HG03439 (cell line): ENCODE measurements at regions not wholly inside any gene's neighbourhood (a gene's known extent, or its start where the extent isn't known, plus 50 kb on each side); places are given as distances from the start of the nearest gene placed in this dataset.
"Not testable (repeated sequence)": the region's sequence is repeated elsewhere in the genome, so short reads cannot be mapped to it uniquely, and the experiment has no call there.

ENCODE experiments used
- ATAC-seq: cut with Tn5 transposase; IDR thresholded peaks from one replicate; pipeline ENCODE4 v1.9.1; 2021; ENCODE audit warnings: mild to moderate bottlenecking, moderate library complexity; ENCODE audit not compliant: unreplicated experiment

DNA sequence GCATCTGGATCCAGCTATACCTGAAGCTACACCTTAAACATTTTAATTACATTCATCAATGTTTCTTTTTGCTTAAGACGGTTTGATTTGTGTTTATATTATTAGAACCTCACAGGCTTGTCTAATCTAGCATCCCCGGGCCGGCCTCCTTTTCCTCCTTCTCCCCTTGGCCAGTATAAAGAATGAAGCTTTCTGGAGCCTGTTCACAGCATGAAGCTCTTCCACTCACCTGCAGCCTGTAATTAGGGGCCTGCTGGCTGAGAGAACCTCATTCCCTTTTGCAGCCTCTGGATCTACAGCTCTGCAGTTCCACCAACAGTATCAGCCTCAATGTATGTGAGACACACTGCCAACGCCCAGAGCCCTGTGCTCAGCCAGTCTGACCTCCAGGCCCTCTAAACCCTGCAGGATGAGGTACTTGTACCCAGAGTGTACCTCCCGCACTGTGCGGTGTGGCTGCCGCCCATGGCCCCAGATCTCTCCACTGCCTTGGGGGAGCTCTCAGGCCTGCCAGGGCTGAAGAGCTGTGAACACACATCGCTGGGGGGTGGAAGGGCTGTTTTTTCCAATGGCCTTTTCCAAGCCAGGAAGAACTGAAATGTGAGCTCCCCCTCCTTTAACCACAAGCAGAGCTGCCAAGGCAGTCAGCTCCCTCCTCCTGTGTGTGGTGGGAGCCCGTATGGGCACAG lies 114.7 kb upstream of the ALDH1A3 start:
- ATAC-seq: no peak

DNA sequence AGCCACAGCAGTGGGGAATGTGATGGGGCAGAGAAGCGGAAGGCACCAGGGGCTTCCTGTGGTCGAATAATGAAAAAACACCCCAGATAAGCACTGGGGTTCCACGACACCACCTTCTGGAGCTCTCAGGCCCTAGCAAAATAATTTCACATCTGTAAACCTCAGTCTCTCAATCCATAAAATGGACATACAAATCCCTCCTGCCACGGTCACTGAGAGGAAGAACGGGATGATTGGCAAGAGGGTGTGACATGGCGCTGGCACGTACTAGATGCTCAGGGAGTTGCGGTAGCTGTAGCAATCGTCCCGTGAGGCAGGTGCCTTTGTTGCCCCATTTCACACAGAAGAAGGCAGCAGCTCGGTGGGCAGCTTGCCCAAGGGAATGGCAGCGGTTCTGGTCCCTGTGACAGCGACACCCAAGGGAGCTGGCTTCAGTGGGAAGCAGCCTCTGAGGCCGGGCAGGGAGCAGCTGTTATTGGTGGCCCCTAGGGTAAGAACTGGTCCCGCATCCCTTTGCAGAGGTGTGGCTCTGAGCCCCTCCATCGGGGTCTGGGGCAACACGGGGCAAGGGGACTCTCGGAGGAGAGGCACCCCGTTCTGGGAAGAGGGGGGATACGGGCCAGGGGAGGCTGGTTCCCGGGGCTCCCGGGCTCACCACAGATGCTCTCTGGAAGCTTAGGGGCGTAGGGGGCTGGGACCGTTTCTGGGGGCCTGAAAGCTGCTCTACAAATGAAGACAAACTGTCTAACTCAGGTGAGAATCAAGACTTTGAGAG lies 114.0 kb upstream of the ALDH1A3 start:
- no peak for ATAC-seq

GRCh38 chr15:100766243-100767000 lies 113.2 kb upstream of the ALDH1A3 start:
- no peak for ATAC-seq

DNA sequence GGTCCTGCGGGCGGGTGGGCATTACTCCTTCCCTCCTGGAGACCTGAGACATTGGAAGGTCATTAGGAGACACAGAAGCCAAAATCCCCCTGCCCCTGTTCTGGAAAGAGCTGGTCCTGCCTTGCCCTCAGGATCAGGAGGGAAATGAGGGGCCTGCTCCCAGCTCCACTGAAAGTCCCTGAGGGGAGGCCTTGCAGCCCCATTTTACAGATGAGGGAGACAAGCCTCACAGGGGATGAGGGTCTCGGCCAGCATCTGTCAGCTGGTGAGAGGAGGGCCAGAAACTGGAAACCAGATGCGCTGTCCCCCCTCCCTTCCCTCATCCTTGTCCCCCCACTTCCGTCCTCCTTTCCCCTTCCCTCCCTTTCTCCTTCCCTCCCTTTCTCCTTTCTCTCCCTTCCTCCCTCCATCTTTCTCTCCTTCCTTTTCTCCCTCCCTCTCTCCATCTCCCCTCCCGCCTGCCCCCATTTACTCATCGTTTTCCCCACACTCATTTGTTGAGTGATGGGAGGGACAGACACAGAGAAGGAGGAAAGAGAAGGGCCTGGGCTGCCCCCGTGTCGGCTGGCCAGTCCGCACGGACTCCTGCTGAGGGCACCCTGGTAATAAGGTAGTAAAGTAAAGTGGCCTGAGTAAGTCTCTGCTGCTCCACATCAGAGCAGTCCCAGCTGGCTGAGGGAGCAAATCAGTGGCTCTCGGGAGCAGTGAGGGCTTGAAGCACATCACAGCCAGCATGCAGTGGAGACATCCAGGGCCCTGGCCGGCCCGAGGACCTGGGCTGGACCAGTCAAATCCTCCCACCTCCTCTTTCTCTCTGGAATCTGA lies 112.4 kb upstream of the ALDH1A3 start:
- no peak for ATAC-seq

DNA sequence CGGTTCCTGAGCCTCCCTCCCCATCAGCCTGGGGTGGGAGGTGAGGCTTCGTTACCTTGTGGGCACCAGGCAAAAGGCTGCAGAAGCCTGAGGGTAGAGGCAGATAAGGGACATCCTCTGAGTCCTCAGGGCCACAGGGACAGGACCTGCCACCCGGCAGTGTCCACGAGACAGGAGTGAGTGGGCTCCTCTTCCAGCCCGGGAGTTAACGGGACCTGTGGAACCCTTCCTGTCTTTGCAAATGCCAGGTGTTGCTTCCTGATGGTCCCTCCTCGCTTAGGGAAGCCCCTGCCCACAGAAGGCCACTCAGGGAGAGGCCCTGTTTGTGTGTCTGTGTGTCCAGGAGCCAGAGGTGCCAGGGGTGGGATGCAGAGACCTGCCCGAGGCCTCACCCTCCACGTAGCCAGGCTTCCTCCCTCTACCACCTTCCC lies 111.1 kb upstream of the ALDH1A3 start:
- no peak for ATAC-seq

DNA sequence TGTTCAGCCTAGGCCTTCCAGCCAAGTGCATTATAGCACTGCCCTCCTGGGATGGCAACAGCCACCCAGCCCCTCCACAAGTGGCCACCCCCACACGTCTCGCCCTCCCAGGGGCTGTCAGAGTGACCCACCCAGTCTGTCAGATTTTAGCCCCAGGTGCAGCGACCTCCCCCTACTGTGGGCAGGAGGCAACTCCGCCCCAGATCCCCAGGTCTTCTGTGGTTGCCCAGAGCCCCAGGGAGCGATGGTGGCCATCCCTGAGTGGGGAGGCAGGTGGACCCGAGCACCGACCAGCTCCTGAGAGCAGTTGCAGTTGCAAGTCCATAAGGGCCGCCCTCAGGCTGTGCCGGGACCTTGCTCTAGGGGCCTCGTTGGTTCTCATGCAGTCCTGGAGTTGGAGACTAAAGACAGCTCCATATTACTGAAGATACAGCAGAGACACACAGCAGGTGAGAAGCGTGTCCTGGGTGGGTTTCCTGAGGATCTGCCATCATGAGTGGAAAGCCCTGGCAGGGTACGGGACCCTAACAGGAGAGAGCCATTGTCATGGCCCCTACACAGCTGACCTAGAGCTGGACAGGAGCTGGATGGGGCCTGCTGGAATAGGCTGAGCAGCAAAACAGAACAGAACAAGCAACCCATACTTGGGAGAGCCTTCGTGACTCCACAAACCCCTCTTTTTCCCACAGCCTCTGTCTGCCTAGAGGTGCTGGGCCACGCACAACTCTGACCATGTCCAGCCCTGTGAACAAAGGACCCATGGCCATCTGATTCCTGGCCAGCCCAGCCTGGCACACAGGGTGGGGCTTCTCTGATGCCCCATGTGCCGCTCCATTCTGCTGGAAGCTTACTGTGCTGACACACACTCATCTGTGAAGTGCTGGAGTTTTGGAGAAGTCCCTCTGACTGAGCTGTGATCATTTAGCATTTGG lies 110.3 kb upstream of the ALDH1A3 start:
- no peak for ATAC-seq

DNA sequence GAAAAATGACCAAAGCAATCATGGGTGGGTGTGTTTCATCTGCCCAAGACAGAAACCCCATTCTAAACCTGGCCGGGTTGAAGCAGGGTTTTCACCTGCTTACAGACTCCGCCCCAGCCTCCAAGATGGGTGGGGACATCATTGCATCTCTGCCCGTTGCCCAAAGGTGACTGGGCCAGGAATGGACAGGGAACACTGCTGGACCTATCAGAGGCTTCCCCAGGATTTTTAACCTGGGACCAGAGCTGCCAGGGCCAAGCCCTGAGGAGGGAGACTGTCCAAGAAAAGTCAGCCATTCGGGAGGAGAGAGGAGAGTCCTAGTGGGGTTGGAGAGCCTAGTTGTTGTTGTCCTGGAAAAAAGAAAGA lies 109.7 kb upstream of the ALDH1A3 start:
- no peak for ATAC-seq

GRCh38 chr15:100770661-100771584 lies 108.7 kb upstream of the ALDH1A3 start:
- no peak for ATAC-seq

DNA sequence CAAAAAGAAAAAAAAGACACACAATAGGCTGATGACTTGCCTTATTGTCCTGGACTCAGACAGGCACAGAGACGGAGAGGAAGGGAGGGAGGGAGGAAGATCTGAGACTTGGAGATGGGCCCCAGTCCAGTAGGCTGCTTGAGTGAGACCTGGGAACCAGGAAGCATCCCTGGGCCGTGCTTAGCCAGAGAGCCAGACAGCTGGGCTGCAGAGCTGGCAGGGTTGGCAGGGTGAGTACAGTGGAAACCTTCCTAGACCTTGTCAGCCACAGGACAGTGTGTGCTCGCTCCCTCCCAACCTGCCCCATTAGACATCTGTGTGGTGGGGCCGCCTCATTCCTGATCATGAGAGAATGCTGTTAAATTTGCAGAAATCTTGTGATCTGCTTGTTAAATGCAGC lies 107.9 kb upstream of the ALDH1A3 start:
- no peak for ATAC-seq

- no peak for ATAC-seq
Measured at GRCh38 chr15:100772478-100772877, 107.2 kb upstream of the ALDH1A3 start.

GRCh38 chr15:100772892-100773520 lies 106.6 kb upstream of the ALDH1A3 start:
- no peak for ATAC-seq

DNA sequence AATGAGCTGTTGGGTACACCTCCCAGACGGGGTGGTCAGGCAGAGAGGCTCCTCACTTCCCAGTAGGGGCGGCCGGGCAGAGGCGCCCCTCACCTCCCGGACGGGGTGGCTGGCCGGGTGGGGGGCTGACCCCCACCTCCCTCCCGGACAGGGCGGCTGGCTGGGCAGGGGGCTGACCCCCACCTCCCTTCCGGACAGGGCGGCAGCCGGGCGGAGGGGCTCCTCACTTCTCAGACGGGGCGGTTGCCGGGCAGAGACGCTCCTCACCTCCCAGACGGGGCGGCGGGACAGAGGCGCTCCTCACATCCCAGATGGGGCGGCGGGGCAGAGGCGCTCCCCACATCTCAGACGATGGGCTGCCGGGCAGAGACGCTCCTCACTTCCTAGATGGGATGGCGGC lies 105.6 kb upstream of the ALDH1A3 start:
- ATAC-seq: not testable (repeated sequence)

DNA sequence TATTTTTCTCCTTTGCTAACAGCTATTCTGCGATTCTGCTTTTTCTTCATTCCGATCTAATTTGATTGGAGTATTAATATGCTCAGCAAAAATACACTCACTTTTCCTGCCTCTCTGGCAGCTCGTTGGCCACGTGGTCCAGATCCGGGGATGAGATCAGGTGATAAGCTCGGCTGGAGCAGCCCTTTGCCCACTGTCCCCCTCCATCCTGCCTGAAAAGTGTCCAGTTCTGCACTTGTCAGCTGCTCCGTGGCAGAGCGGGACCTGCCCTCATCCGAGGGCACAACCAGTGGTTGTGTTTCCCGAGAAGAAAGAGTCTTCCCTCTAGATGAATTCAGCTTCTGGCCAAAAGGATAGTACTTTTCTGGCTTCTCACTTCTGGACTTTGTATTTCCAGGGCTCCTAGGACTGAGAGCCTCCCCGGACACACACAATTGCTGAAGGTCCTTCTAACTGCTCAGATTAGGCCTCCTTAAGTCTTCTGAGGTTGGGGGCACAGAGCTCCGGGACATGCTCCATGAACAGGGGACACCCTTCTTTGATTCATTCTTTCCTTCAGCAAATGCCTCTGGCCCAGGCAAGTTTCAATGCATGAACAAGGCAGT lies 103.9 kb upstream of the ALDH1A3 start:
- ATAC-seq: no peak

DNA sequence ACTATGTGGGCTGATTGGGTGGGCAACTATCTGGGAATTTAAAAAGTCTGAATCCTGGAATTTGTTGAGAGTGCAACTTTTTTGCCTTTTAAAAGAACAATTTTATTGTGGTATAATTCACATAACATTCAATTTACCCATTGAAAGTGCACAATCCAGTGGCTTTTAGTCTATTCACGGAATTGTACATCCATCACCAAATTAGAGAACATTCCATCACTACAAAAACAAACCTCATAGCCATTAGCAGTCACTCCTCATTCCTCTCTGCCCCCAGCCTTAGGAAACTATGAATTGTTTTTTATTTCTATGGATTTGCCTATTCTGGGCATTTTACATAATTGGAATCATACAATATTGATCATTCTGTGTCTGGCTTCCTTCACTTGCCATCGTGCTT lies 101.8 kb upstream of the ALDH1A3 start:
- ATAC-seq: no peak

- no peak for ATAC-seq
Measured at GRCh38 chr15:100778831-100779288, 100.8 kb upstream of the ALDH1A3 start.

DNA sequence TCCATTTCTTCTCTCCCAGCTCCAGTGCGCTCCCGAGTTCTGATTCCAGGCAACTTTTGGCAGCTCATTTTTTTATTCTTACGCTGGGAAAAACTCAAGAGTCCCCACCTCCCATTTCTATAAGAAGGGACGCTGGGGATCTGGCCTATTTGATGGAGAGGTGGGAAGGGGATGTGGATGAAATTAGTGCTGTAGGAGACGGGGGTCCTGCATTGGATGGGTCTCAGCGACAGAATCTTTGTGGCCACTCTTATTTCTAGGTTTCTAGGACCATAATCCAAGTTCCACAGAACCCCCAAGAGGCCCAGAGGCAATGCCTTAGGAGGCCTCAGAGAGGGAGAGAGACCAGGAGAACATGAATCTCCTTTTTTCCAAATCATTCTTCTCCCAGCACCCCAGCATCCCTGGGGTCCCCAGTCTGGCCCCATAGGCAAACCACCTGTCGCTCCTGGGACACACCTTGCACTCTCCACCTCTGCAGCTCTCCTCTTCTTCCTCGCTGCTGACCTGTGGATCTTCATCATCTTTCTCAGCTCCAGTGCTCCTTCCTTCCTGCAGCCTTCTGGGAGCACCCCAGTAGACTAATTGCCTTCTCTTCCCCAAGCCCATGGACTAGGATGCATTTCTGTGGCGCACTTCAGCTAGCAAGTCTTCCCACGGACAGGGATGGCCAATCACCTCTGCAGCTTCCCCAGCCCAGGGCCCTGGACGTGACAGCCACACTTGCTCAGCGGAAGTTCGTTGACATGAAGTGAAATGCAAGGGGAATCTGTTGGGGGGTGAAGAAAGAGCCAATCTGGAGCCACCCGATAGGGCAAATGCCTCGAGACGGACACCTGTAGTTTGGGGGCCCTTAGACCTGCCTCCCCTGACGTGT lies 100.1 kb upstream of the ALDH1A3 start:
- ATAC-seq: no peak
